HCT116 (cell line): ENCODE measurements at regions not wholly inside any gene's neighbourhood (a gene's known extent, or its start where the extent isn't known, plus 50 kb on each side); places are given as distances from the start of the nearest gene placed in this dataset.

Experiments
- ATAC-seq: fragments of 200-7000 bp; cut with Tn5 transposase; 2 replicates; pipeline ENCODE4 v1.9.1; 2020; ENCODE audit warnings: mild to moderate bottlenecking, moderate library complexity
- BruUV-seq: library from RNA; stranded (reverse); fragments of 400-500 nt; replicated peaks from 2 replicates; lab custom pipeline; 2021; lab: Mats Ljungman, UMichigan
- CTCF ChIA-PET: fragments of 300-600 bp; sonication (Branson Sonifier 250); formaldehyde crosslinking; loops from one replicate; lab custom pipeline; 2021; ENCODE audit warnings: antibody characterized with exemption; lab: Charles Lee
- POLR2A ChIA-PET: fragments of 300-600, 350-600 bp; sonication (Branson Sonifier 250); formaldehyde crosslinking; loops from one replicate; lab custom pipeline; 2021; ENCODE audit warnings: antibody characterized with exemption; lab: Charles Lee
- RAD21 ChIA-PET, 2 experiments: fragments of 300-600 bp; sonication (Branson Sonifier 250); formaldehyde crosslinking; loops; one replicate each; lab custom pipeline; 2023; ENCODE audit warnings: low total read pairs in 2 of 2; ENCODE audit not compliant: uncharacterized antibody in 2 of 2, unreplicated experiment in 2 of 2, low non-redundant PET in 1 of 2; lab: Charles Lee
- DNase-seq: peaks from one replicate; pipeline ENCODE4 v3.0.0-alpha.2; 2010; ENCODE audit warnings: low read depth, low spot score
- H2AFZ ChIP-seq: fragments of 200-600 bp; shearing (Covaris generic), sonication (generic); 2 replicates; pipeline ENCODE4 v1.6.1; 2017; ENCODE audit warnings: low read depth, mixed run types, mixed read lengths, antibody characterized with exemption, low read length; ENCODE audit not compliant: poor library complexity, severe bottlenecking
- H3K27ac ChIP-seq: 2 replicates; pipeline ENCODE4 v1.5.1; 2012; ENCODE audit warnings: low read depth, low read length
- H3K27me3 ChIP-seq: fragments of 200-600 bp; sonication (generic); 2 replicates; pipeline ENCODE4 v1.6.1; 2016; ENCODE audit warnings: mixed run types, low read length, mixed read lengths; ENCODE audit not compliant: insufficient read depth
- H3K36me3 ChIP-seq, 2 experiments: fragments of 200-500 bp in 1 of 2; fragments of 200-600 bp in 1 of 2; sonication (Bioruptor generic) in 1 of 2; sonication (generic) in 1 of 2; 2 replicates each; pipeline versions ENCODE4 v1.5.1 to v1.6.1; 2014 to 2016; ENCODE audit warnings: low read length in 2 of 2, inconsistent platforms in 1 of 2, mixed read lengths in 1 of 2, mixed run types in 1 of 2; ENCODE audit not compliant: insufficient read depth in 2 of 2, control insufficient read depth in 1 of 2
- H3K4me1 ChIP-seq, 2 experiments: fragments of 200-600 bp in 1 of 2; sonication (generic) in 1 of 2; 2 replicates each; pipeline versions ENCODE4 v1.5.1 to v1.6.1; 2012 to 2017; ENCODE audit warnings: low read length in 2 of 2, inconsistent platforms in 1 of 2, mild to moderate bottlenecking in 1 of 2, mixed read lengths in 1 of 2, mixed run types in 1 of 2, moderate library complexity in 1 of 2; ENCODE audit not compliant: insufficient read depth in 2 of 2, control insufficient read depth in 1 of 2
- H3K4me2 ChIP-seq: fragments of 200-600 bp; sonication (generic); 2 replicates; pipeline ENCODE4 v1.6.1; 2017; ENCODE audit warnings: mixed run types, low read length, mixed read lengths
- H3K4me3 ChIP-seq, 2 experiments: fragments of 200-600 bp in 1 of 2; sonication (generic) in 1 of 2; replicated peaks in 1 of 2; 2 replicates each; pipeline ENCODE4 v1.5.1; 2011 to 2016; ENCODE audit warnings: low read length in 2 of 2, control low read depth in 1 of 2, low read depth in 1 of 2, mild to moderate bottlenecking in 1 of 2, mixed read lengths in 1 of 2, mixed run types in 1 of 2
- H3K79me2 ChIP-seq: fragments of 200-600 bp; sonication (generic); 2 replicates; pipeline ENCODE4 v1.6.1; 2017; ENCODE audit warnings: mild to moderate bottlenecking, mixed run types, low read length, moderate library complexity, mixed read lengths; ENCODE audit not compliant: insufficient read depth
- H3K9ac ChIP-seq: fragments of 200-600 bp; sonication (generic); 2 replicates; pipeline ENCODE4 v1.6.1; 2016; ENCODE audit warnings: low read length, mixed read lengths
- H3K9me2 ChIP-seq: fragments of 200-600 bp; sonication (generic), shearing (Covaris generic); 2 replicates; pipeline ENCODE4 v1.6.1; 2017; ENCODE audit warnings: mixed run types, mild to moderate bottlenecking, moderate library complexity; ENCODE audit not compliant: insufficient read depth
- H3K9me3 ChIP-seq, 2 experiments: fragments of 200-500 bp in 1 of 2; fragments of 200-600 bp in 1 of 2; sonication (Bioruptor generic) in 1 of 2; sonication (generic) in 1 of 2; 2 replicates each; pipeline ENCODE4 v1.6.1; 2014 to 2017; ENCODE audit warnings: low read length in 2 of 2, mixed read lengths in 2 of 2, inconsistent platforms in 1 of 2, low read depth in 1 of 2, mild to moderate bottlenecking in 1 of 2, mixed run types in 1 of 2, moderate library complexity in 1 of 2; ENCODE audit not compliant: control insufficient read depth in 1 of 2, insufficient read depth in 1 of 2
- H4K20me1 ChIP-seq: fragments of 200-600 bp; sonication (generic), shearing (Covaris generic); 2 replicates; pipeline ENCODE4 v1.6.1; 2017; ENCODE audit warnings: mixed run types, mild to moderate bottlenecking, moderate library complexity; ENCODE audit not compliant: insufficient read depth
- CBX3 ChIP-seq: IDR thresholded peaks from 2 replicates; pipeline ENCODE4 v1.6.1; 2012; ENCODE audit warnings: low read depth
- EZH2 ChIP-seq: fragments of 200-600 bp; sonication (generic); IDR thresholded peaks from 2 replicates; pipeline ENCODE4 v1.6.1; 2017; ENCODE audit warnings: antibody characterized with exemption, mixed run types
- EZH2phosphoT487 ChIP-seq: fragments of 200-600 bp; IDR thresholded peaks from 2 replicates; pipeline ENCODE4 v1.6.1; 2018; ENCODE audit warnings: antibody characterized with exemption, borderline replicate concordance
- FOSL1 ChIP-seq: IDR thresholded peaks from 2 replicates; pipeline ENCODE4 v1.6.1; 2012; ENCODE audit warnings: low read depth
- JUND ChIP-seq: IDR thresholded peaks from 2 replicates; pipeline ENCODE4 v1.6.1; 2012
- POLR2AphosphoS5 ChIP-seq: IDR thresholded peaks from 2 replicates; pipeline ENCODE4 v1.6.1; 2011; ENCODE audit warnings: mild to moderate bottlenecking, low read depth, low read length, moderate library complexity
- RAD21 ChIP-seq: IDR thresholded peaks from 2 replicates; pipeline ENCODE4 v1.6.1; 2012; ENCODE audit warnings: low read depth, mild to moderate bottlenecking
- SP1 ChIP-seq: IDR thresholded peaks from 2 replicates; pipeline ENCODE4 v1.6.1; 2012; ENCODE audit warnings: low read depth
- ZNF274 ChIP-seq: fragments of 200-500 bp; sonication (Bioruptor generic); IDR thresholded peaks from 2 replicates; pipeline ENCODE4 v1.6.1; 2014; ENCODE audit warnings: mild to moderate bottlenecking, low read depth, low read length, inconsistent platforms
- intact Hi-C: fragments of 100-400 bp; cut with micrococcal nuclease; formaldehyde crosslinking; loops from 2 replicates; pipeline ENCODE4 v1.10.0; 2022
- TF ChIP-seq, protein P1 (sequence below): IDR thresholded peaks from 2 replicates; pipeline ENCODE4 v1.6.1; 2012

DNA sequence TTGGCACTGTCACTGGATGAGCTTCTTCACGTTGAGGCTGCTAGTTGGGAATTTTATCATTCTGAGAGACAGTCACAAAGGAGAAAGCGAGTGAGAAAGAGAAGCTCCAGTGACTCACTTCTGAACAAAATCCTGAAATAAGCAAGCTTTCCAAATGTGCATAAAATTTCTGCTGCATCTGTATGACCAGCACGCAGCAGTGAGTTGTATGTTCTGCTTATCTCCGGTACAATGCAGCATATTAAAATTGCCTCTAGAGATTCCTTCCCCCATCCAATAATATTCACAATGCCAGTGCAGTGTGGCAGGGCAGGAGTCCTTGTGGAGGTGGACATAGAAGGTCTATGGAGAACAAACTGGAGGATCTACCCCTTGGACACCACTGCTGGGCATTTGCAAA lies 290.5 kb downstream of the ADGB start:
- ChIA-PET POLR2A (no interaction called here), RAD21 (no interaction called here), CTCF (no interaction called here)
- no peak overlapping the region for H2AFZ ChIP-seq
- DNase-seq = no peak
- H3K79me2 ChIP-seq = no peaks in the 10 kb centered on the region
- ATAC-seq = no peak
- no peak overlapping the region for H3K27ac ChIP-seq
- H4K20me1 ChIP-seq = no peaks in the 10 kb centered on the region
- TF ChIP-seq, protein P1, sequence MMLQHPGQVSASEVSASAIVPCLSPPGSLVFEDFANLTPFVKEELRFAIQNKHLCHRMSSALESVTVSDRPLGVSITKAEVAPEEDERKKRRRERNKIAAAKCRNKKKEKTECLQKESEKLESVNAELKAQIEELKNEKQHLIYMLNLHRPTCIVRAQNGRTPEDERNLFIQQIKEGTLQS = no peak
- TF ChIP-seq FOSL1 (no peak), EZH2phosphoT487 (no peak), ZNF274 (no peak), EZH2 (no peak), POLR2AphosphoS5 (no peak), JUND (no peak), CBX3 (no peak), RAD21 (no peak), SP1 (no peak)
- BruUV-seq = no TSS peak
- intact Hi-C loops = no loop called here
- H3K9ac ChIP-seq = no peak overlapping the region
- H3K4me1 ChIP-seq = no peaks in the 10 kb centered on the region
- H3K4me2 ChIP-seq = no peak overlapping the region
- H3K4me3 ChIP-seq = no peak overlapping the region
- no peaks in the 10 kb centered on the region for H3K27me3 ChIP-seq
- H3K36me3 ChIP-seq = no peaks in the 10 kb centered on the region
- H3K9me2 ChIP-seq = 0 out of 2 replicates have a peak, but pooled peaks cover 4% of the 10 kb centered on the region
- no peaks in the 10 kb centered on the region for H3K9me3 ChIP-seq

DNA sequence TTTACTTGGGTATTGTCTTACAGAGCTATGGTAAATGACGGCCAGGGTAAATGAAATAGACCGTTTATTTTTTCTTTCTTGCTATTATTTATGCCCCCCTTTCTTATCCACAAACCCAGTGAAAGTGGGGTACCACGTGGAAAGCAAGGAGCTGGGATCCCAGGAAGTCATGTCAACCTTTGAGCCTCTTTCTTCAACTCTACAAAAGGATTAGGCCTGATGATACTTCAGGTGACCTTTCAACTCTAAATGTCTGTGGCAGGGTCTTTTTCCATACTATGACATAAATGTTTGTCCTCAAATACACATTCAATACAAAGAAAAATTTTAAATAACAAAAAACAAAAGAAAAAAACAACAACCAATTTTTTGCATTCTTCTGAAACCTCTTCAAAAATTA lies 291.4 kb downstream of the ADGB start:
- H3K4me3 ChIP-seq = no peak overlapping the region
- 0 out of 2 replicates have a peak, but pooled peaks cover 4% of the 10 kb centered on the region for H3K9me2 ChIP-seq
- H3K4me2 ChIP-seq = no peak overlapping the region
- H3K79me2 ChIP-seq = no peaks in the 10 kb centered on the region
- H3K4me1 ChIP-seq = no peaks in the 10 kb centered on the region
- ChIA-PET POLR2A (no interaction called here), RAD21 (no interaction called here)
- H3K9me3 ChIP-seq = no peaks in the 10 kb centered on the region
- intact Hi-C loops = no loop called here
- H3K27ac ChIP-seq = no peak overlapping the region
- no peaks in the 10 kb centered on the region for H3K36me3 ChIP-seq
- no peak for ATAC-seq
- no peak for TF ChIP-seq EZH2
- TF ChIP-seq, all 23 proteins: peak for 0
- no TSS peak for BruUV-seq
- H3K9ac ChIP-seq = no peak overlapping the region
- CTCF ChIA-PET = interaction anchor here (1.4 kb wide), 1 partner anchor 12 kb away, joined by 4 read pairs; no protein-coding TSS in a partner anchor
- H4K20me1 ChIP-seq = no peaks in the 10 kb centered on the region
- H2AFZ ChIP-seq = no peak overlapping the region
- no peaks in the 10 kb centered on the region for H3K27me3 ChIP-seq
- DNase-seq = no peak
